GM13977 (cell line): ENCODE measurements at regions not wholly inside any gene's neighbourhood (a gene's known extent, or its start where the extent isn't known, plus 50 kb on each side); places are given as distances from the start of the nearest gene placed in this dataset.

Experiments used
- DNase-seq: peaks from one replicate; pipeline ENCODE4 v3.0.0; 2012; ENCODE audit warnings: low spot score
- in situ Hi-C: fragments of 300-500 bp; cut with MboI; formaldehyde crosslinking; loops from one replicate; pipeline ENCODE4 v1.12.0; 2022; ENCODE audit warnings: low sequenced_read_pairs, low pct_unique_long_range_greater_than_20kb, mixed read lengths, inconsistent platforms; ENCODE audit not compliant: unreplicated experiment
- TF ChIP-seq, protein P1 (sequence below): IDR thresholded peaks from 2 replicates; pipeline ENCODE4 v1.5.1; 2012; ENCODE audit warnings: mild to moderate bottlenecking, control low read depth; ENCODE audit not compliant: insufficient read depth; ENCODE audit errors: extremely low read depth, missing control alignments

DNA sequence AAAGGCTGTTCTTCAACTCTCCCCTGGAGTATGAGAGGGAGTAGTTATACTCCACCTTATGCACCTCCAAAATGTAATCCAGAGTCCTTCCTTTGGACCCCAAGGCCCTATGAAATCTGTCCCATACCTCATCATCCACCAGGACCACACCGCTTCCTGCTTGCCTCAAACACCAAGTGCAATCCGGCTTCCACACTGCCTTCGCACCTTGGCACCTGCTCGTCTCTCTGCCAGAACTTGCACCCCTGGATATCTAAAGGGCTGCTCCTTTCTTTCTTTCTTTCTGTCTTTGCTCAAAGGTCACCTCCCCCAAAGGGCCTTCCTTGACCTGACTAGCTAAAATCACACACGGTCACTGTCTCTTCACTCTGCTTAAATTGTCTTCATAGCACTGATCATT, 63.9 kb upstream of the SHB start:
- TF ChIP-seq, protein P1, sequence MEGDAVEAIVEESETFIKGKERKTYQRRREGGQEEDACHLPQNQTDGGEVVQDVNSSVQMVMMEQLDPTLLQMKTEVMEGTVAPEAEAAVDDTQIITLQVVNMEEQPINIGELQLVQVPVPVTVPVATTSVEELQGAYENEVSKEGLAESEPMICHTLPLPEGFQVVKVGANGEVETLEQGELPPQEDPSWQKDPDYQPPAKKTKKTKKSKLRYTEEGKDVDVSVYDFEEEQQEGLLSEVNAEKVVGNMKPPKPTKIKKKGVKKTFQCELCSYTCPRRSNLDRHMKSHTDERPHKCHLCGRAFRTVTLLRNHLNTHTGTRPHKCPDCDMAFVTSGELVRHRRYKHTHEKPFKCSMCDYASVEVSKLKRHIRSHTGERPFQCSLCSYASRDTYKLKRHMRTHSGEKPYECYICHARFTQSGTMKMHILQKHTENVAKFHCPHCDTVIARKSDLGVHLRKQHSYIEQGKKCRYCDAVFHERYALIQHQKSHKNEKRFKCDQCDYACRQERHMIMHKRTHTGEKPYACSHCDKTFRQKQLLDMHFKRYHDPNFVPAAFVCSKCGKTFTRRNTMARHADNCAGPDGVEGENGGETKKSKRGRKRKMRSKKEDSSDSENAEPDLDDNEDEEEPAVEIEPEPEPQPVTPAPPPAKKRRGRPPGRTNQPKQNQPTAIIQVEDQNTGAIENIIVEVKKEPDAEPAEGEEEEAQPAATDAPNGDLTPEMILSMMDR, result no peak
- in situ Hi-C loops, result no loop called here
- DNase-seq, result no peak

DNA sequence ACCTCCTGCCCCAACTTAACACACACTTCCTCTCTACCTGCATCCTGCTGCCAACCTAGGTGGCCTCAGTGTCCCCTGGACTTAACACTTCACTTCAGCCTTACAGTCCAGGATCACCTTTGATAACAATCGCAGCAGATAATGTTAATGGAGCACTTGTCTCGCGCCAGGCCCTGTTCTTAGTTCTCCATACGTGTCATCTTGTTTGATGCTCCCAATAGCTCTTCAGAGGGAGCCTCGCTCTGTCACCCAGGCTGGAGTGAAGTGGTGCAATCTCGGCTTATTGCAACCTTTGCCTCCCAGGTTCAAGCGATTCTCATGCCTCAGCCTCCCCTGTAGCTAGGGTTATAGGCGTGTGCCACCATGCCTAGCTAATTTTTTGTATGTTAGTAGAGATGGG, 62.7 kb upstream of the SHB start:
- DNase-seq, result no peak
- TF ChIP-seq, protein P1, result no peak
- in situ Hi-C loops, result no loop called here

DNA sequence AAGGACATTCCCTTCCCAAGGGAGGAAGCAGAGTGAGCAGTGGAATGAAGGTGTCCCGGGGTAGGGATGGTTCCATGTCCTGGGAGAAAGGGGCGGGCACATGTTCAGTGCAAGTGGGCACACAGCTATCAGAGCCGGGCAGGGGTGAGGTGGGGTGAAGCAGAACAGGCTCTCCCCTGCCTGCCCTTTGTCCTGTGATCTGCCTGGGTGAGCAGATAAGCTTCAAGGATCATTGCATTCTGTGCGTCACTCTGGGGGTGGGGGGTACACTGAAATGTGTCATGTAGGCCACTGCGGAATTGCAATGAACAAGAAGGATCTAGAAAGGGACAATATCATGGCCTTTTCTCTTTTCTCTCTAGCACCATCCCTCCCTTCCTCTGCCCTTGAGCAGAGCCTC, 61.7 kb upstream of the SHB start:
- no peak for DNase-seq
- TF ChIP-seq, protein P1, result no peak
- in situ Hi-C loops, result no loop called here

DNA sequence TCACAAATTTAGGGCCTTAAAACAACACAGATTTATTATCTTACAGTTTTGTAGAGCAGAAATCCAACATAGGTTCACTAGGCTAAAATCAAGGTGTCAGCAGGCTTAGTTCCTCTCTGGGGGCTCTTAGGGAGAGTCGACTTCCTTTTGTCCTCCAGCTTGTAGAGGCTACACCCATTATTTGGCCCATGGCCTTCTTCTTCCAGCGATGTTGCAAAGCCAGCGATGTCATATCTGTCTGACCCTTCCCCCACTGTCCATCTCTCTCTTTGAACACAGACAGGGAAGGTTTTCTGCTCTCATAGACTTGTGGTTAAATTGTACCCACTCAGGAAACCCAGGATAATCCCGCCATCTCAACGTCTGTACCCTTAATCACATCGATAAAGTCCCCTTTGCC, 60.3 kb upstream of the SHB start:
- no peak for DNase-seq
- TF ChIP-seq, protein P1, result no peak
- in situ Hi-C loops, result no loop called here

DNA sequence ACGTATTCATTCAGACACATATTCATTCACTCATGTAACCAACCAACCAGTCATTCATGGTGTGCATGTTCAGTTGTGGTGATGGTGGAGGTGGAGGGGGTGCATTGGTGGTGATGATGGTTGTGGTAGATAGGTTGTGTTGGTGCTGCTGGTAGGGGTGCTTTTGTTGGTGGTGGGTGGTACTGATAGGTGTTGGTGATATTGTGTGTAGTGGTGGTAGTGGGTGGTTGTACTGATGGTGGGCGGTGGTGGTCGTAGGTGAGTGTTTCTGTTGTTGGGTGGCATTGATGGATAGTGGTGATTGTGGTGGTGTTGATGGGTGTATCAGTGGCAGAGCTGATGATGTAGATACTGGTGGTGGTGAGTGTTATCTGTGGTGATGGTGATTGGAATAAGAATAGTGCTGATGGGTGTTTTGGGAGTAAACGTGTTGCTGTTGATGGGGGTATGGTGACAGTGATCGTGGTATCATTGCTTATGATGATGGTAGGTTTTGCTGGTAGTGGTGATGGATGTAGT, 59.8 kb upstream of the SHB start:
- in situ Hi-C loops, result no loop called here
- TF ChIP-seq, protein P1, result no peak

DNA sequence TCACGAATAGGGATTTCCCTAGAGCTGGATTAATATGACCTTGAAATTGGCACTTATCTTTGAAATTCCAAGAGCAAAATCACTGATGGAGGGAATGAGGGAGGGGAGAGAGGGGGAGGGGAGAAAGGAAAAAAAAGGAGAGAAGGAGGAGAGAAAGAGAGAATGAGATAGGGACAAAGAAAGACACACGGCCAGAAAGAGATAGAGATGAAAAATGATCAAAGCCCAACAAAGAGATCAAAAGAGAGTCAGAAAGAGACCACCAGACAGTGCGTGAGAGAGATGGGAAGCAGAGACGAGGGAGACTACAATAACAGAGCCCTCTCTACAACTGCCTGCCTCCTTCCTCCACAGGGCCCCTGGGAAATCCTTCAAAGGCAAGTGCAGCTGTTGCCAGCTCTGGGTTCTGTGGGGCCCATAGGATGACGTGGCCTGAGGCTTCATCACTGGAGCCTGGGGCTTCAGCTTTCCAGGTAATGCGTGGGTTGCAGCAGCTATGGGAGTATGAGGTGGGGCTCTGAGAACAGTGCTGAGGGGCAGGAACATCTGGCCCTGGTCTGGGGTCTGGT, 58.3 kb upstream of the SHB start:
- DNase-seq, result no peak
- TF ChIP-seq, protein P1, result no peak
- in situ Hi-C loops, result no loop called here

More for the DNA sequence above, 59.8 kb upstream of the SHB start:
- no peak for DNase-seq
